ENCODE measurements at regions not wholly inside any gene's neighbourhood (a gene's known extent, or its start where the extent isn't known, plus 50 kb on each side); places are given as distances from the start of the nearest gene placed in this dataset.

GRCh38 chrX:130552444-130553073 is 150.8 kb downstream of the RBMX2 start:
- H3K27ac ChIP-seq (ENCODE audit: low read depth, low read length, poor library complexity, severe bottlenecking): no peak overlapping the region
- no peaks in the 10 kb centered on the region for H3K79me2 ChIP-seq (ENCODE audit: insufficient read depth, low read length)
- no peak overlapping the region for H2AFZ ChIP-seq (ENCODE audit: low read length)
- H3K4me1 ChIP-seq (ENCODE audit: insufficient read depth, low read length, severe bottlenecking): no peaks in the 10 kb centered on the region
- no peak overlapping the region for H3K4me3 ChIP-seq (ENCODE audit: low read depth, low read length, poor library complexity, severe bottlenecking)
- H3K9me3 ChIP-seq (ENCODE audit: low read length): no peaks in the 10 kb centered on the region
- H3K9me2 ChIP-seq (ENCODE audit: low read depth, low read length): no peaks in the 10 kb centered on the region
- TF ChIP-seq CTCF (IDR thresholded peaks at IDR 0.05; ENCODE audit: low read length): no peak
- no peak for TF ChIP-seq EZH2 (IDR thresholded peaks at IDR 0.05; ENCODE audit: borderline replicate concordance, low read length)
- no peak overlapping the region for H3K9ac ChIP-seq (ENCODE audit: low read length)
- H3K36me3 ChIP-seq (ENCODE audit: insufficient read depth, low read length): no peaks in the 10 kb centered on the region
- H3K27me3 ChIP-seq (ENCODE audit: insufficient read depth, low read length): no peaks in the 10 kb centered on the region
- no peaks in the 10 kb centered on the region for H4K20me1 ChIP-seq (ENCODE audit: insufficient read depth, low read length)
- H3F3A ChIP-seq (ENCODE audit: insufficient read depth, low read length): no peaks in the 10 kb centered on the region
- H3K4me2 ChIP-seq (ENCODE audit: low read length): no peak overlapping the region

GRCh38 chrX:130555341-130555740 is 153.6 kb downstream of the RBMX2 start:
- Histone ChIP-seq H3K4me1 (ENCODE audit: insufficient read depth, low read length, severe bottlenecking) (no peaks in the 10 kb centered on the region), H3K9me2 (ENCODE audit: low read depth, low read length) (no peaks in the 10 kb centered on the region), H3K36me3 (ENCODE audit: insufficient read depth, low read length) (no peaks in the 10 kb centered on the region), H3F3A (ENCODE audit: insufficient read depth, low read length) (no peaks in the 10 kb centered on the region), H3K4me3 (ENCODE audit: low read depth, low read length, poor library complexity, severe bottlenecking) (no peak overlapping the region), H3K27ac (ENCODE audit: low read depth, low read length, poor library complexity, severe bottlenecking) (no peak overlapping the region), H3K79me2 (ENCODE audit: insufficient read depth, low read length) (no peaks in the 10 kb centered on the region), H3K27me3 (ENCODE audit: insufficient read depth, low read length) (no peaks in the 10 kb centered on the region), H3K4me2 (ENCODE audit: low read length) (no peak overlapping the region), H4K20me1 (ENCODE audit: insufficient read depth, low read length) (no peaks in the 10 kb centered on the region), H3K9me3 (ENCODE audit: low read length) (no peaks in the 10 kb centered on the region), H3K9ac (ENCODE audit: low read length) (no peak overlapping the region), H2AFZ (ENCODE audit: low read length) (no peak overlapping the region)
- no peak for TF ChIP-seq EZH2 (IDR thresholded peaks at IDR 0.05; ENCODE audit: borderline replicate concordance, low read length)
- no peak for TF ChIP-seq CTCF (IDR thresholded peaks at IDR 0.05; ENCODE audit: low read length)

- H2AFZ ChIP-seq (ENCODE audit: low read length): no peak overlapping the region
Measured at GRCh38 chrX:130555757-130556156, 154.0 kb downstream of the RBMX2 start.

More at GRCh38 chrX:130555757-130556156, 154.0 kb downstream of the RBMX2 start:
- Histone ChIP-seq H3F3A (ENCODE audit: insufficient read depth, low read length) (no peaks in the 10 kb centered on the region), H3K27me3 (ENCODE audit: insufficient read depth, low read length) (no peaks in the 10 kb centered on the region), H3K9ac (ENCODE audit: low read length) (no peak overlapping the region), H3K9me2 (ENCODE audit: low read depth, low read length) (no peaks in the 10 kb centered on the region), H3K79me2 (ENCODE audit: insufficient read depth, low read length) (no peaks in the 10 kb centered on the region), H3K36me3 (ENCODE audit: insufficient read depth, low read length) (no peaks in the 10 kb centered on the region), H3K27ac (ENCODE audit: low read depth, low read length, poor library complexity, severe bottlenecking) (no peak overlapping the region), H3K4me3 (ENCODE audit: low read depth, low read length, poor library complexity, severe bottlenecking) (no peak overlapping the region), H4K20me1 (ENCODE audit: insufficient read depth, low read length) (no peaks in the 10 kb centered on the region), H3K9me3 (ENCODE audit: low read length) (no peaks in the 10 kb centered on the region), H3K4me1 (ENCODE audit: insufficient read depth, low read length, severe bottlenecking) (no peaks in the 10 kb centered on the region), H3K4me2 (ENCODE audit: low read length) (no peak overlapping the region)
- no peak for TF ChIP-seq CTCF (IDR thresholded peaks at IDR 0.05; ENCODE audit: low read length)
- no peak for TF ChIP-seq EZH2 (IDR thresholded peaks at IDR 0.05; ENCODE audit: borderline replicate concordance, low read length)
